H1 (cell line): ENCODE measurements at regions not wholly inside any gene's neighbourhood (a gene's known extent, or its start where the extent isn't known, plus 50 kb on each side); places are given as distances from the start of the nearest gene placed in this dataset.

ENCODE experiments used
- CTCF ChIA-PET: fragments of 300-600 bp; sonication (Branson Sonifier 250); formaldehyde crosslinking; loops from one replicate; lab custom pipeline; 2021; ENCODE audit not compliant: partially characterized antibody; lab: Charles Lee
- POLR2A ChIA-PET: fragments of 300-600 bp; sonication (Branson Sonifier 250); formaldehyde crosslinking; loops from one replicate; lab custom pipeline; 2021; ENCODE audit warnings: inconsistent platforms; ENCODE audit not compliant: partially characterized antibody; lab: Charles Lee
- DNase-seq, 2 experiments: peaks; one replicate each; pipeline versions ENCODE4 v3.0.0 to v3.0.0-alpha.2; 2010 to 2022; ENCODE audit warnings: low spot score in 2 of 2, low read depth in 1 of 2, mixed read lengths in 1 of 2
- FAIRE-seq: peaks from 2 replicates; lab custom pipeline; 2011; peaks lifted over from hg19 to GRCh38; lab: Jason Lieb, UNC
- H2AFZ ChIP-seq: 2 replicates; pipeline ENCODE4 v1.8.1; 2012; ENCODE audit warnings: low read length, inconsistent platforms
- H2AK5ac ChIP-seq: 2 replicates; pipeline ENCODE4 v1.6.1; 2013; ENCODE audit warnings: low read depth, low read length
- H2BK120ac ChIP-seq: replicated peaks from 2 replicates; pipeline ENCODE3; 2013; ENCODE audit warnings: low read depth, low read length, inconsistent platforms
- H2BK12ac ChIP-seq: 2 replicates; pipeline ENCODE4 v1.6.1; 2013; ENCODE audit warnings: low read depth, low read length
- H2BK15ac ChIP-seq: 2 replicates; pipeline ENCODE4 v1.6.1; 2013; ENCODE audit warnings: low read length
- H2BK20ac ChIP-seq: 2 replicates; pipeline ENCODE4 v1.6.1; 2013; ENCODE audit warnings: low read length
- H2BK5ac ChIP-seq: 2 replicates; pipeline ENCODE4 v1.6.1; 2013; ENCODE audit warnings: low read depth, low read length
- H3K14ac ChIP-seq: 2 replicates; pipeline ENCODE4 v1.6.1; 2013; ENCODE audit warnings: inconsistent platforms; ENCODE audit not compliant: insufficient read length
- H3K18ac ChIP-seq: 2 replicates; pipeline ENCODE4 v1.6.1; 2013; ENCODE audit warnings: low read length; ENCODE audit errors: extremely low read depth
- H3K23ac ChIP-seq: 2 replicates; pipeline ENCODE4 v1.6.1; 2013; ENCODE audit warnings: inconsistent platforms; ENCODE audit not compliant: insufficient read length
- H3K23me2 ChIP-seq: 2 replicates; pipeline ENCODE4 v1.6.1; 2013; ENCODE audit warnings: low read depth, low read length
- H3K27ac ChIP-seq: 2 replicates; pipeline ENCODE4 v1.6.1; 2011; ENCODE audit warnings: low read depth, low read length, inconsistent platforms
- H3K27me3 ChIP-seq, 4 experiments: replicated peaks in 1 of 4; 1 replicate in 1 of 4; 2 replicates in 3 of 4; pipeline versions ENCODE4 v1.6.1 to v1.8.1; 2011 to 2013; ENCODE audit warnings: low read length in 3 of 4, mild to moderate bottlenecking in 3 of 4, inconsistent platforms in 2 of 4, mixed read lengths in 2 of 4, moderate library complexity in 1 of 4; ENCODE audit not compliant: control insufficient read depth in 3 of 4, insufficient read depth in 3 of 4; ENCODE audit errors: extremely low read depth in 1 of 4
- H3K36me3 ChIP-seq, 4 experiments: 2 replicates each; pipeline versions ENCODE4 v1.6.1 to v1.8.1; 2011 to 2013; ENCODE audit warnings: mild to moderate bottlenecking in 4 of 4, low read length in 3 of 4, moderate library complexity in 2 of 4, control low read depth in 1 of 4, inconsistent platforms in 1 of 4; ENCODE audit not compliant: insufficient read depth in 4 of 4, control insufficient read depth in 2 of 4
- H3K4ac ChIP-seq: replicated peaks from 2 replicates; pipeline ENCODE3; 2013; ENCODE audit warnings: low read length, low read depth, mixed read lengths, inconsistent platforms; ENCODE audit not compliant: insufficient read length
- H3K4me1 ChIP-seq, 4 experiments: replicated peaks in 1 of 4; 1 replicate in 1 of 4; 2 replicates in 3 of 4; pipeline versions ENCODE4 v1.6.1 to v1.8.1; 2011 to 2013; ENCODE audit warnings: low read length in 3 of 4, inconsistent platforms in 2 of 4, mixed read lengths in 1 of 4; ENCODE audit not compliant: insufficient read depth in 4 of 4, control insufficient read depth in 3 of 4
- H3K4me2 ChIP-seq, 2 experiments: 2 replicates each; pipeline versions ENCODE4 v1.6.1 to v1.8.1; 2011 to 2013; ENCODE audit warnings: low read depth in 2 of 2, low read length in 2 of 2, control low read depth in 1 of 2, inconsistent platforms in 1 of 2, mild to moderate bottlenecking in 1 of 2; ENCODE audit not compliant: insufficient read depth in 1 of 2
- H3K4me3 ChIP-seq, 4 experiments: fragments of 200-600, 300-600 bp in 1 of 4; sonication (generic), shearing (Covaris generic), sonication (Bioruptor Twin) in 1 of 4; 2 replicates each; pipeline versions ENCODE4 v1.5.1 to v1.8.1; 2011 to 2016; ENCODE audit warnings: low read length in 4 of 4, low read depth in 3 of 4, control low read depth in 2 of 4, inconsistent platforms in 2 of 4, mild to moderate bottlenecking in 2 of 4, mixed read lengths in 1 of 4, moderate library complexity in 1 of 4; ENCODE audit not compliant: insufficient read depth in 2 of 4; ENCODE audit errors: extremely low read depth in 1 of 4
- H3K56ac ChIP-seq: replicated peaks from 2 replicates; pipeline ENCODE3; 2013; ENCODE audit warnings: low read depth, mild to moderate bottlenecking, mixed read lengths, low read length, inconsistent platforms; ENCODE audit not compliant: insufficient read length
- H3K79me1 ChIP-seq: 2 replicates; pipeline ENCODE4 v1.6.1; 2013; ENCODE audit warnings: low read depth, low read length, control low read depth
- H3K79me2 ChIP-seq, 2 experiments: 2 replicates each; pipeline versions ENCODE4 v1.6.1 to v1.8.1; 2012 to 2013; ENCODE audit warnings: low read length in 2 of 2, mild to moderate bottlenecking in 2 of 2, inconsistent platforms in 1 of 2; ENCODE audit not compliant: insufficient read depth in 2 of 2, control insufficient read depth in 1 of 2
- H3K9ac ChIP-seq, 4 experiments: replicated peaks in 1 of 4; 1 replicate in 1 of 4; 2 replicates in 3 of 4; pipeline versions ENCODE4 v1.6.1 to v1.8.1; 2011 to 2013; ENCODE audit warnings: low read depth in 3 of 4, low read length in 3 of 4, control low read depth in 2 of 4, mild to moderate bottlenecking in 2 of 4, moderate library complexity in 2 of 4, inconsistent platforms in 1 of 4; ENCODE audit errors: extremely low read depth in 1 of 4
- H3K9me3 ChIP-seq, 2 experiments: 2 replicates each; pipeline versions ENCODE4 v1.6.1 to v1.8.1; 2012 to 2013; ENCODE audit warnings: mild to moderate bottlenecking in 2 of 2, moderate library complexity in 2 of 2, control low read depth in 1 of 2, inconsistent platforms in 1 of 2, low read depth in 1 of 2, low read length in 1 of 2, mixed read lengths in 1 of 2; ENCODE audit not compliant: insufficient read depth in 2 of 2
- H4K20me1 ChIP-seq, 2 experiments: replicated peaks in 1 of 2; 2 replicates each; pipeline versions ENCODE3 to v1.8.1; 2011 to 2013; ENCODE audit warnings: inconsistent platforms in 2 of 2, low read length in 2 of 2, mild to moderate bottlenecking in 1 of 2; ENCODE audit not compliant: insufficient read depth in 2 of 2, control insufficient read depth in 1 of 2
- H4K5ac ChIP-seq: 2 replicates; pipeline ENCODE4 v1.6.1; 2013; ENCODE audit warnings: low read length, low read depth, mixed read lengths, inconsistent platforms; ENCODE audit not compliant: insufficient read length
- H4K8ac ChIP-seq: 2 replicates; pipeline ENCODE4 v1.8.0; 2013; ENCODE audit warnings: mild to moderate bottlenecking, moderate library complexity, low read length, inconsistent platforms; ENCODE audit not compliant: insufficient read depth; ENCODE audit errors: extremely low read depth
- H4K91ac ChIP-seq: replicated peaks from 2 replicates; pipeline ENCODE3; 2013; ENCODE audit warnings: low read length, mixed read lengths, inconsistent platforms; ENCODE audit not compliant: insufficient read length
- CBX5 ChIP-seq: fragments of 300-800, 300-1000 bp; sonication (generic); IDR thresholded peaks from 2 replicates; pipeline ENCODE4 v1.7.1; 2016; ENCODE audit warnings: antibody characterized with exemption, low read length, low read depth
- CBX8 ChIP-seq: fragments of 300-800, 300-1000 bp; sonication (generic); IDR thresholded peaks from 2 replicates; pipeline ENCODE4 v1.7.1; 2016; ENCODE audit warnings: low read depth, low read length, borderline replicate concordance
- HDAC6 ChIP-seq: IDR thresholded peaks from one replicate; pipeline ENCODE4 v1.7.1; 2012; ENCODE audit warnings: low read depth, mild to moderate bottlenecking, inconsistent platforms, low read length, moderate library complexity
- WGBS, 2 experiments: shearing (Covaris generic) in 1 of 2; methylation state at CpG; one replicate each; pipeline versions ENCODE4 v1.1.6 to v1.1.7; 2013 to 2015; ENCODE audit warnings: low lambda C conversion rate in 2 of 2, mixed read lengths in 2 of 2, inconsistent platforms in 1 of 2, low coverage in 1 of 2, missing lambda C conversion rate in 1 of 2; ENCODE audit not compliant: insufficient replicate concordance in 2 of 2, insufficient coverage in 1 of 2, insufficient read length in 1 of 2; ENCODE audit errors: extremely low coverage in 1 of 2, missing lambda C conversion rate in 1 of 2; 5-methylcytosine and 5-hydroxymethylcytosine counted together

- H3K14ac ChIP-seq, result no peak overlapping the region
- H3K27ac ChIP-seq, result no peak overlapping the region
- no peak overlapping the region for H2AFZ ChIP-seq
- no peaks in the 10 kb centered on the region for H3K27me3 ChIP-seq
- ChIA-PET CTCF (no interaction called here), POLR2A (no interaction called here)
- H4K20me1 ChIP-seq, result no peaks in the 10 kb centered on the region
- H2BK20ac ChIP-seq, result no peak overlapping the region
- no peak overlapping the region for H2AK5ac ChIP-seq
- no peak overlapping the region for H3K56ac ChIP-seq
- H3K4ac ChIP-seq, result no peak overlapping the region
- FAIRE-seq (no peak), DNase-seq (no peak)
- H3K18ac ChIP-seq, result no peak overlapping the region
- WGBS, 2 experiments, result 86% methylated on average over 9 of the region's 9 CpGs; no CpG with 5 or more reads in 1 of the 2 experiments
- H3K4me2 ChIP-seq, result no peak overlapping the region
- H3K4me3 ChIP-seq, result no peak overlapping the region
- no peaks in the 10 kb centered on the region for H3K9me3 ChIP-seq
- no peaks in the 10 kb centered on the region for H3K23me2 ChIP-seq
- H2BK120ac ChIP-seq, result no peak overlapping the region
- no peak overlapping the region for H2BK5ac ChIP-seq
- H3K23ac ChIP-seq, result no peak overlapping the region
- H3K4me1 ChIP-seq, result no peaks in the 10 kb centered on the region
- H3K9ac ChIP-seq, result no peak overlapping the region
- no peaks in the 10 kb centered on the region for H3K79me2 ChIP-seq
- H4K8ac ChIP-seq, result no peak overlapping the region
- H2BK12ac ChIP-seq, result no peak overlapping the region
- H4K5ac ChIP-seq, result no peak overlapping the region
- no peaks in the 10 kb centered on the region for H3K36me3 ChIP-seq
- no peak overlapping the region for H2BK15ac ChIP-seq
- H4K91ac ChIP-seq, result no peak overlapping the region
- no peaks in the 10 kb centered on the region for H3K79me1 ChIP-seq
- TF ChIP-seq CBX8 (no peak), CBX5 (no peak), HDAC6 (no peak)
Measured at GRCh38 chr10:4662576-4663161, 163.3 kb upstream of the AKR1E2 start.
